ENCODE measurements at regions not wholly inside any gene's neighbourhood (a gene's known extent, or its start where the extent isn't known, plus 50 kb on each side); places are given as distances from the start of the nearest gene placed in this dataset.

DNA sequence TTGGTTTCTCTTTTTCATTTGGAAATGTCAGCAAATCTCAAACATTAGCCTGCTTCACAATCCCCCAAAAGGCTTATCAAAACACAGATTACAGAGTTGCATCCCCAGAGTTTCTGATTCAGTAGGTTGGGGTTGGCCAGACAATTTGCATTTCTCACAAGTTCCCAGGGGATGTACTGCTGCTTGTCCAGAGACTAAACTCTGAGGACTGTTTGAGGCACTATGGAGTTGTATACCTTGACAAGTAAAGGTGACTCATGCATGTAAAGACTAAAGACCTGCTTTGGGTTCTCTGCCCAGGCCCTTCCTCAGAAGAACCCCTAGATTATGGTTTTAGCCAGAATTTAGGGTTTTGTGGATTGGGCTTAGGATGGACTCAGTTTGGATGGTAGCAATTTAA is 151.1 kb upstream of the ARHGEF26 start:
- H4K20me1 ChIP-seq (ENCODE audit: insufficient read depth), result no peaks in the 10 kb centered on the region
- no peak overlapping the region for H3K9ac ChIP-seq (ENCODE audit: low read length)
- ChIA-PET CTCF (interaction anchor here (1.1 to 1.6 kb wide), 5 partner anchors 11 to 185 kb away, joined by 3 to 9 read pairs (median 4); no protein-coding TSS in a partner anchor), RAD21 (ENCODE audit: low non-redundant PET in 1 of 2, low total read pairs in 2 of 2, uncharacterized antibody in 2 of 2, unreplicated experiment in 2 of 2) (no interaction called here), POLR2A (no interaction called here)
- H3K9me3 ChIP-seq (ENCODE audit: control insufficient read depth in 1 of 2, insufficient read depth in 1 of 2, low read depth in 1 of 2, low read length in 2 of 2), result no peaks in the 10 kb centered on the region
- intact Hi-C loops (cut with micrococcal nuclease), result loop anchor here (2.0 kb wide), 1 partner anchor 943 kb away; no protein-coding TSS in a partner anchor
- H2AFZ ChIP-seq (ENCODE audit: low read depth, low read length, poor library complexity, severe bottlenecking), result no peak overlapping the region
- no TSS peak for BruUV-seq (replicated peaks)
- no peaks in the 10 kb centered on the region for H3K79me2 ChIP-seq (ENCODE audit: insufficient read depth, low read length)
- no peaks in the 10 kb centered on the region for H3K4me1 ChIP-seq (ENCODE audit: control insufficient read depth in 1 of 2, insufficient read depth in 2 of 2, low read length in 2 of 2)
- H3K4me2 ChIP-seq (ENCODE audit: low read length), result no peak overlapping the region
- no peak overlapping the region for H3K27ac ChIP-seq (ENCODE audit: low read depth, low read length)
- DNase-seq (ENCODE audit: low read depth, low spot score) (no peak), ATAC-seq (no peak)
- no peaks in the 10 kb centered on the region for H3K36me3 ChIP-seq (ENCODE audit: control insufficient read depth in 1 of 2, insufficient read depth in 2 of 2, low read length in 2 of 2)
- 0 out of 2 replicates have a peak, but pooled peaks cover 4% of the 10 kb centered on the region for H3K9me2 ChIP-seq (ENCODE audit: insufficient read depth)
- TF ChIP-seq SIN3A (IDR thresholded peaks at IDR 0.05; ENCODE audit: low read depth) (no peak), POLR2A (IDR thresholded peaks at IDR 0.05; ENCODE audit: borderline replicate concordance, extremely low read depth, insufficient read depth, insufficient read length) (no peak)
- no peak overlapping the region for H3K4me3 ChIP-seq (replicated peaks in 1 of 2; ENCODE audit: low read depth in 1 of 2, low read length in 2 of 2)
- no peaks in the 10 kb centered on the region for H3K27me3 ChIP-seq (ENCODE audit: insufficient read depth, low read length)

- Histone ChIP-seq H3K36me3 (ENCODE audit: control insufficient read depth in 1 of 2, insufficient read depth in 2 of 2, low read length in 2 of 2) (no peaks in the 10 kb centered on the region), H3K9me3 (ENCODE audit: control insufficient read depth in 1 of 2, insufficient read depth in 1 of 2, low read depth in 1 of 2, low read length in 2 of 2) (no peaks in the 10 kb centered on the region), H3K27me3 (ENCODE audit: insufficient read depth, low read length) (no peaks in the 10 kb centered on the region), H2AFZ (ENCODE audit: low read depth, low read length, poor library complexity, severe bottlenecking) (no peak overlapping the region), H3K9ac (ENCODE audit: low read length) (no peak overlapping the region), H3K27ac (ENCODE audit: low read depth, low read length) (no peak overlapping the region), H3K4me2 (ENCODE audit: low read length) (no peak overlapping the region), H3K4me1 (ENCODE audit: control insufficient read depth in 1 of 2, insufficient read depth in 2 of 2, low read length in 2 of 2) (no peaks in the 10 kb centered on the region), H3K79me2 (ENCODE audit: insufficient read depth, low read length) (no peaks in the 10 kb centered on the region), H3K9me2 (ENCODE audit: insufficient read depth) (0 out of 2 replicates have a peak, but pooled peaks cover 4% of the 10 kb centered on the region), H3K4me3 (replicated peaks in 1 of 2; ENCODE audit: low read depth in 1 of 2, low read length in 2 of 2) (no peak overlapping the region), H4K20me1 (ENCODE audit: insufficient read depth) (no peaks in the 10 kb centered on the region)
- POLR2A ChIA-PET, result no interaction called here
- RAD21 ChIA-PET (ENCODE audit: low non-redundant PET in 1 of 2, low total read pairs in 2 of 2, uncharacterized antibody in 2 of 2, unreplicated experiment in 2 of 2), result interaction anchor here in 1 of 2 experiments (0.8 kb wide), 1 partner anchor 252 kb away, joined by 3 read pairs; no protein-coding TSS in a partner anchor
- CTCF ChIA-PET, result interaction anchor here (0.7 to 1.6 kb wide), 8 partner anchors 10 to 945 kb away, joined by 3 to 9 read pairs (median 3); no protein-coding TSS in a partner anchor
- BruUV-seq (replicated peaks), result no TSS peak
- ATAC-seq, result peak; percentile 40; the same call in 1 of the 2 replicates
- DNase-seq (ENCODE audit: low read depth, low spot score), result peak; percentile 37
- intact Hi-C loops (cut with micrococcal nuclease), result loop anchor here (2.0 kb wide), 1 partner anchor 944 kb away; no protein-coding TSS in a partner anchor
- TF ChIP-seq ZBTB33 (IDR thresholded peaks at IDR 0.05; ENCODE audit: extremely low read depth, insufficient replicate concordance, low read length), result no peak
- TF ChIP-seq SRF (IDR thresholded peaks at IDR 0.05; ENCODE audit: low read depth), result no peak
- no peak for TF ChIP-seq FOSL1 (IDR thresholded peaks at IDR 0.05; ENCODE audit: low read depth)
- no peak for TF ChIP-seq ZFX (IDR thresholded peaks at IDR 0.05)
- TF ChIP-seq, protein P1, sequence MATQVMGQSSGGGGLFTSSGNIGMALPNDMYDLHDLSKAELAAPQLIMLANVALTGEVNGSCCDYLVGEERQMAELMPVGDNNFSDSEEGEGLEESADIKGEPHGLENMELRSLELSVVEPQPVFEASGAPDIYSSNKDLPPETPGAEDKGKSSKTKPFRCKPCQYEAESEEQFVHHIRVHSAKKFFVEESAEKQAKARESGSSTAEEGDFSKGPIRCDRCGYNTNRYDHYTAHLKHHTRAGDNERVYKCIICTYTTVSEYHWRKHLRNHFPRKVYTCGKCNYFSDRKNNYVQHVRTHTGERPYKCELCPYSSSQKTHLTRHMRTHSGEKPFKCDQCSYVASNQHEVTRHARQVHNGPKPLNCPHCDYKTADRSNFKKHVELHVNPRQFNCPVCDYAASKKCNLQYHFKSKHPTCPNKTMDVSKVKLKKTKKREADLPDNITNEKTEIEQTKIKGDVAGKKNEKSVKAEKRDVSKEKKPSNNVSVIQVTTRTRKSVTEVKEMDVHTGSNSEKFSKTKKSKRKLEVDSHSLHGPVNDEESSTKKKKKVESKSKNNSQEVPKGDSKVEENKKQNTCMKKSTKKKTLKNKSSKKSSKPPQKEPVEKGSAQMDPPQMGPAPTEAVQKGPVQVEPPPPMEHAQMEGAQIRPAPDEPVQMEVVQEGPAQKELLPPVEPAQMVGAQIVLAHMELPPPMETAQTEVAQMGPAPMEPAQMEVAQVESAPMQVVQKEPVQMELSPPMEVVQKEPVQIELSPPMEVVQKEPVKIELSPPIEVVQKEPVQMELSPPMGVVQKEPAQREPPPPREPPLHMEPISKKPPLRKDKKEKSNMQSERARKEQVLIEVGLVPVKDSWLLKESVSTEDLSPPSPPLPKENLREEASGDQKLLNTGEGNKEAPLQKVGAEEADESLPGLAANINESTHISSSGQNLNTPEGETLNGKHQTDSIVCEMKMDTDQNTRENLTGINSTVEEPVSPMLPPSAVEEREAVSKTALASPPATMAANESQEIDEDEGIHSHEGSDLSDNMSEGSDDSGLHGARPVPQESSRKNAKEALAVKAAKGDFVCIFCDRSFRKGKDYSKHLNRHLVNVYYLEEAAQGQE (IDR thresholded peaks at IDR 0.05; ENCODE audit: low read depth), result no peak
- peak; percentile 62 for TF ChIP-seq RAD21 (IDR thresholded peaks at IDR 0.05; ENCODE audit: low read depth)
- no peak for TF ChIP-seq ZNF274 (IDR thresholded peaks at IDR 0.05; ENCODE audit: low read depth, low read length)
- no peak for TF ChIP-seq TCF7L2 (IDR thresholded peaks at IDR 0.05; ENCODE audit: borderline replicate concordance, extremely low read depth, insufficient read depth, insufficient read length)
- no peak for TF ChIP-seq POLR2AphosphoS5 (IDR thresholded peaks at IDR 0.05; ENCODE audit: low read depth, low read length)
- no peak for TF ChIP-seq SIN3A (IDR thresholded peaks at IDR 0.05; ENCODE audit: low read depth)
Observed at GRCh38 chr3:153970741-153971347, 150.3 kb upstream of the ARHGEF26 start.

All from HCT116 (cell line).